ENCODE measurements at regions not wholly inside any gene's neighbourhood (a gene's known extent, or its start where the extent isn't known, plus 50 kb on each side); places are given as distances from the start of the nearest gene placed in this dataset.

DNA sequence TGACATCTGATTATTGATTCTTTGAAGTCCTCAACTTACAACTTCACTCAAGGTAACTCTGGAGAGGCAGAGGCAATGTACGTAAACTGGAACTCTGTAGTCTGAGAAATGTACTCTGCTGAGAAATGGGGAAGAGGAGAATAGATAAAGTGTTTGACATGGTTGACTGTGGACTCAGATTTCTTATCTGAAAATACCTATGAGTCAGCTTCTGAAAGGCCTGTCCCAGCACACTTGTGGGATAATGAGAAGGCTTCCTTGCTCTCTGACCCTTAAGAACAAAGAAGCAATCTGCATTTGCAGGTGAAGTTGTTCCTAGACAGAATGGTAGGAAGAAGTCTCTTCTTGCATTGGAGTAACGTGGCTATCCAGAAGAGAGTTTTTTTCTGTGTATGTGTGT is 1573.5 kb downstream of the BRINP3 start:
- TF ChIP-seq CTCF (IDR thresholded peaks at IDR 0.05; ENCODE audit: low read length) (no peak), EZH2 (optimal IDR thresholded peaks at IDR 0.05; ENCODE audit: low read depth, low read length) (no peak), EZH2phosphoT487 (IDR thresholded peaks at IDR 0.05; ENCODE audit: low read length) (no peak)

Data from MM.1S (cell line).